SK-N-SH (cell line): ENCODE measurements at regions not wholly inside any gene's neighbourhood (a gene's known extent, or its start where the extent isn't known, plus 50 kb on each side); places are given as distances from the start of the nearest gene placed in this dataset.

Source experiments
- CTCF ChIA-PET: fragments of 300-600, 350-600 bp; formaldehyde crosslinking; extraction: SDS; loops from one replicate; lab custom pipeline; 2021; lab: Yijun Ruan, JAX
- POLR2A ChIA-PET: fragments of 350-600 bp; sonication (Branson Sonifier 250); formaldehyde crosslinking; extraction: SDS; loops from one replicate; lab custom pipeline; 2020; ENCODE audit warnings: antibody characterized with exemption, inconsistent platforms; lab: Yijun Ruan, JAX
- DNase-seq: peaks from one replicate; pipeline ENCODE4 v3.0.0; 2012
- H2AFZ ChIP-seq: fragments of 200-600 bp; sonication (generic); 2 replicates; pipeline ENCODE4 v1.8.1; 2016; ENCODE audit warnings: antibody characterized with exemption, mild to moderate bottlenecking, low read depth
- H3F3A ChIP-seq: fragments of 200-600 bp; sonication (generic); replicated peaks from 2 replicates; pipeline ENCODE3; 2016; ENCODE audit warnings: antibody characterized with exemption, mild to moderate bottlenecking; ENCODE audit not compliant: insufficient read depth
- H3K27ac ChIP-seq, 2 experiments: fragments of 200-500 bp in 1 of 2; fragments of 200-600 bp in 1 of 2; sonication (Bioruptor generic) in 1 of 2; sonication (generic), shearing (Covaris generic) in 1 of 2; 2 replicates each; pipeline versions ENCODE4 v1.5.1 to v1.6.1; 2014 to 2016; ENCODE audit warnings: low read depth in 2 of 2, inconsistent platforms in 1 of 2, low read length in 1 of 2, mild to moderate bottlenecking in 1 of 2, mixed read lengths in 1 of 2
- H3K27me3 ChIP-seq: fragments of 200-600 bp; sonication (generic), shearing (Covaris generic); 2 replicates; pipeline ENCODE4 v1.6.1; 2016; ENCODE audit warnings: mixed run types; ENCODE audit not compliant: insufficient read depth
- H3K36me3 ChIP-seq, 2 experiments: fragments of 200-500 bp in 1 of 2; fragments of 200-600 bp in 1 of 2; sonication (Bioruptor generic) in 1 of 2; sonication (generic) in 1 of 2; replicated peaks in 1 of 2; 2 replicates each; pipeline versions ENCODE3 to v1.5.1; 2014 to 2016; ENCODE audit warnings: low read length in 1 of 2, mild to moderate bottlenecking in 1 of 2; ENCODE audit not compliant: insufficient read depth in 2 of 2, control insufficient read depth in 1 of 2
- H3K4me1 ChIP-seq, 2 experiments: fragments of 200-500 bp in 1 of 2; fragments of 200-600 bp in 1 of 2; sonication (Bioruptor generic) in 1 of 2; sonication (generic), shearing (Covaris generic) in 1 of 2; 2 replicates each; pipeline versions ENCODE4 v1.5.1 to v1.6.1; 2014 to 2016; ENCODE audit warnings: low read depth in 1 of 2, low read length in 1 of 2, mixed run types in 1 of 2; ENCODE audit not compliant: insufficient read depth in 2 of 2, control insufficient read depth in 1 of 2
- H3K4me2 ChIP-seq: fragments of 200-600 bp; sonication (generic), shearing (Covaris generic); 2 replicates; pipeline ENCODE4 v1.6.1; 2017; ENCODE audit warnings: mixed run types
- H3K4me3 ChIP-seq, 2 experiments: fragments of 200-500 bp in 1 of 2; fragments of 200-600 bp in 1 of 2; sonication (Bioruptor generic) in 1 of 2; sonication (generic), shearing (Covaris generic) in 1 of 2; 2 replicates each; pipeline versions ENCODE4 v1.5.1 to v1.8.1; 2014 to 2016; ENCODE audit warnings: low read depth in 2 of 2, inconsistent platforms in 1 of 2, low read length in 1 of 2, mild to moderate bottlenecking in 1 of 2, mixed read lengths in 1 of 2, moderate library complexity in 1 of 2
- H3K79me2 ChIP-seq: fragments of 200-600 bp; sonication (generic); 2 replicates; pipeline ENCODE4 v1.8.1; 2017; ENCODE audit warnings: mild to moderate bottlenecking; ENCODE audit not compliant: insufficient read depth
- H3K9ac ChIP-seq: fragments of 200-600 bp; sonication (generic); 2 replicates; pipeline ENCODE4 v1.6.1; 2017; ENCODE audit warnings: mixed run types
- H3K9me2 ChIP-seq: fragments of 200-600 bp; sonication (generic); 2 replicates; pipeline ENCODE4 v1.6.1; 2017; ENCODE audit warnings: mixed run types
- H3K9me3 ChIP-seq: fragments of 200-600 bp; sonication (generic); 2 replicates; pipeline ENCODE4 v1.6.1; 2017; ENCODE audit warnings: mixed run types, mild to moderate bottlenecking, moderate library complexity
- H4K20me1 ChIP-seq: fragments of 200-600 bp; sonication (generic); 2 replicates; pipeline ENCODE4 v1.6.1; 2017; ENCODE audit warnings: mild to moderate bottlenecking, mixed run types; ENCODE audit not compliant: insufficient read depth
- ELF1 ChIP-seq: IDR thresholded peaks from 2 replicates; pipeline ENCODE4 v1.4.0; 2012
- EP300 ChIP-seq, 2 experiments: IDR thresholded peaks; 2 replicates each; pipeline versions ENCODE4 v1.4.0 to v1.6.1; 2012; ENCODE audit warnings: borderline replicate concordance in 1 of 2, low read depth in 1 of 2, low read length in 1 of 2
- EZH2phosphoT487 ChIP-seq: fragments of 200-600 bp; sonication (generic); IDR thresholded peaks from 2 replicates; pipeline ENCODE4 v1.6.1; 2017; ENCODE audit warnings: low read depth, mixed run types, mild to moderate bottlenecking, antibody characterized with exemption, moderate library complexity, borderline replicate concordance
- FOXJ3 ChIP-seq: sonication (generic); formaldehyde crosslinking; IDR thresholded peaks from 2 replicates; pipeline ENCODE4 v1.5.1; 2020; ENCODE audit warnings: mild to moderate bottlenecking, missing genetic modification reagents
- GABPA ChIP-seq: IDR thresholded peaks from 2 replicates; pipeline ENCODE4 v1.4.0; 2012; ENCODE audit warnings: low read depth, mild to moderate bottlenecking
- GATA2 ChIP-seq: sonication (generic); formaldehyde crosslinking; IDR thresholded peaks from 2 replicates; pipeline ENCODE4 v1.5.0; 2020; ENCODE audit warnings: mild to moderate bottlenecking, missing genetic modification reagents
- MXI1 ChIP-seq: IDR thresholded peaks from 2 replicates; pipeline ENCODE4 v1.6.1; 2012; ENCODE audit warnings: mild to moderate bottlenecking, low read depth, low read length, improper control_type of control experiment
- NFIC ChIP-seq: IDR thresholded peaks from 2 replicates; pipeline ENCODE4 v1.4.0; 2012; ENCODE audit warnings: borderline replicate concordance
- SMC3 ChIP-seq: IDR thresholded peaks from 2 replicates; pipeline ENCODE4 v1.6.1; 2012; ENCODE audit warnings: low read depth, low read length, improper control_type of control experiment
- WGBS: methylation state at CpG from one replicate; pipeline ENCODE4 v1.1.6; 2017; ENCODE audit warnings: low lambda C conversion rate; 5-methylcytosine and 5-hydroxymethylcytosine counted together
- TF ChIP-seq, protein P1 (sequence below): fragments of 150-350 bp; IDR thresholded peaks from 2 replicates; pipeline ENCODE4 v1.6.1; 2016; ENCODE audit warnings: mild to moderate bottlenecking, low read depth, low read length
- TF ChIP-seq, protein P2 (sequence below): IDR thresholded peaks from 2 replicates; pipeline ENCODE4 v1.6.1; 2012; ENCODE audit warnings: mild to moderate bottlenecking, low read depth, low read length, moderate library complexity
- TF ChIP-seq, protein P3 (sequence below): IDR thresholded peaks from 2 replicates; pipeline ENCODE4 v1.4.0; 2012; ENCODE audit warnings: low read depth

DNA sequence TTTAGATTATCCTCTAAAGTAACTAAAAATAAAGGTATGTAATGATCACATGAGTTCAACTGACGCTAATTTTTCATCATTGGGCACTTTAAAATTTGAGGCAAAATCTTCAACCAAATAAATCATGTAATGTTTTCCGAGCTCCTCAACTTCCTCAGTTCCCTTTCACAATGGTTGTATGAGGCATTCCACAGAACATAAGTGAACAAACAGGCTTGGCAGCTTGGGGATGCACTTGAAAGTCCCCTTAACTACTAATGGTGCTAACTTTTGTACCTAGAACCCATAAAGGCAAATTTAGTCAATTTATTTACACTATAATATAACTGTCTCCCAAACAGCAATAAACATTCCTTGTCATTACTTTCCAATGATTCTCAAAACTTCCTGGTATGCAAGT lies 1137.9 kb downstream of the ROBO2 start:
- no peak for DNase-seq
- Histone ChIP-seq H3K4me2 (no peak overlapping the region), H3K4me3 (no peak overlapping the region), H2AFZ (no peak overlapping the region), H3K27me3 (no peaks in the 10 kb centered on the region), H3K36me3 (no peaks in the 10 kb centered on the region), H3K9me2 (no peaks in the 10 kb centered on the region), H3K9me3 (no peaks in the 10 kb centered on the region), H3K79me2 (no peaks in the 10 kb centered on the region), H3F3A (no peaks in the 10 kb centered on the region), H3K9ac (no peak overlapping the region), H4K20me1 (no peaks in the 10 kb centered on the region), H3K4me1 (no peaks in the 10 kb centered on the region), H3K27ac (no peak overlapping the region)
- CTCF ChIA-PET: interaction anchor here (0.9 kb wide), 1 partner anchor 830 kb away, joined by 3 read pairs; no protein-coding TSS in a partner anchor
- 55% methylated on average over 2 of the region's 2 CpGs for WGBS
- POLR2A ChIA-PET: no interaction called here
- TF ChIP-seq FOXJ3 (CRISPR knock-in tag): no peak

DNA sequence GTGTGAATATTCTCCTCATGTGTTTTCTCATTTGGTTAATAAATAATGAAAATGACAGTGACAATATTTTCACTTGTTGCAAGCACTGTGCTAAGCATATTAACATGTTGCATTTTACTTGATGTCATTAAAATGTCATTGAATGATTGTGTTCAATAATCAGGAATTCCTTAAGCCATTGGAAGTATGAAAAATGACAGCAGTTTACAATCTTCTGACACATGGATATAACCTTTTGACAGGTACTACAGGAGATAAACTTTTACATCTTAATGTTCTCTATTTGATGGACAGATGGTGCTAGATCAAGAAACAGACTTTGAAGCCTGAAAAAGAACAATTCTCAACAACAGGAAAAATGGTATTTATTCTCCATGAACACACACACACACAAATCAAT lies 1138.3 kb downstream of the ROBO2 start:
- H3K36me3 ChIP-seq: no peaks in the 10 kb centered on the region
- no peak for DNase-seq
- POLR2A ChIA-PET: no interaction called here
- TF ChIP-seq NFIC (no peak), GABPA (no peak), GATA2 (CRISPR knock-in tag) (no peak), ELF1 (no peak), EP300 (IDR thresholded peaks at IDR 0.05; ENCODE audit: borderline replicate concordance in 1 of 2, low read depth in 1 of 2, low read length in 1 of 2) (no peak), MXI1 (no peak), EZH2phosphoT487 (no peak), SMC3 (no peak)
- TF ChIP-seq, protein P1, sequence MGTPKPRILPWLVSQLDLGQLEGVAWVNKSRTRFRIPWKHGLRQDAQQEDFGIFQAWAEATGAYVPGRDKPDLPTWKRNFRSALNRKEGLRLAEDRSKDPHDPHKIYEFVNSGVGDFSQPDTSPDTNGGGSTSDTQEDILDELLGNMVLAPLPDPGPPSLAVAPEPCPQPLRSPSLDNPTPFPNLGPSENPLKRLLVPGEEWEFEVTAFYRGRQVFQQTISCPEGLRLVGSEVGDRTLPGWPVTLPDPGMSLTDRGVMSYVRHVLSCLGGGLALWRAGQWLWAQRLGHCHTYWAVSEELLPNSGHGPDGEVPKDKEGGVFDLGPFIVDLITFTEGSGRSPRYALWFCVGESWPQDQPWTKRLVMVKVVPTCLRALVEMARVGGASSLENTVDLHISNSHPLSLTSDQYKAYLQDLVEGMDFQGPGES: no peak
- TF ChIP-seq, protein P2, sequence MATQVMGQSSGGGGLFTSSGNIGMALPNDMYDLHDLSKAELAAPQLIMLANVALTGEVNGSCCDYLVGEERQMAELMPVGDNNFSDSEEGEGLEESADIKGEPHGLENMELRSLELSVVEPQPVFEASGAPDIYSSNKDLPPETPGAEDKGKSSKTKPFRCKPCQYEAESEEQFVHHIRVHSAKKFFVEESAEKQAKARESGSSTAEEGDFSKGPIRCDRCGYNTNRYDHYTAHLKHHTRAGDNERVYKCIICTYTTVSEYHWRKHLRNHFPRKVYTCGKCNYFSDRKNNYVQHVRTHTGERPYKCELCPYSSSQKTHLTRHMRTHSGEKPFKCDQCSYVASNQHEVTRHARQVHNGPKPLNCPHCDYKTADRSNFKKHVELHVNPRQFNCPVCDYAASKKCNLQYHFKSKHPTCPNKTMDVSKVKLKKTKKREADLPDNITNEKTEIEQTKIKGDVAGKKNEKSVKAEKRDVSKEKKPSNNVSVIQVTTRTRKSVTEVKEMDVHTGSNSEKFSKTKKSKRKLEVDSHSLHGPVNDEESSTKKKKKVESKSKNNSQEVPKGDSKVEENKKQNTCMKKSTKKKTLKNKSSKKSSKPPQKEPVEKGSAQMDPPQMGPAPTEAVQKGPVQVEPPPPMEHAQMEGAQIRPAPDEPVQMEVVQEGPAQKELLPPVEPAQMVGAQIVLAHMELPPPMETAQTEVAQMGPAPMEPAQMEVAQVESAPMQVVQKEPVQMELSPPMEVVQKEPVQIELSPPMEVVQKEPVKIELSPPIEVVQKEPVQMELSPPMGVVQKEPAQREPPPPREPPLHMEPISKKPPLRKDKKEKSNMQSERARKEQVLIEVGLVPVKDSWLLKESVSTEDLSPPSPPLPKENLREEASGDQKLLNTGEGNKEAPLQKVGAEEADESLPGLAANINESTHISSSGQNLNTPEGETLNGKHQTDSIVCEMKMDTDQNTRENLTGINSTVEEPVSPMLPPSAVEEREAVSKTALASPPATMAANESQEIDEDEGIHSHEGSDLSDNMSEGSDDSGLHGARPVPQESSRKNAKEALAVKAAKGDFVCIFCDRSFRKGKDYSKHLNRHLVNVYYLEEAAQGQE: no peak
- TF ChIP-seq, protein P3, sequence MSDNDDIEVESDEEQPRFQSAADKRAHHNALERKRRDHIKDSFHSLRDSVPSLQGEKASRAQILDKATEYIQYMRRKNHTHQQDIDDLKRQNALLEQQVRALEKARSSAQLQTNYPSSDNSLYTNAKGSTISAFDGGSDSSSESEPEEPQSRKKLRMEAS: no peak
- TF ChIP-seq, all 33 proteins: peak for 0
- no peaks in the 10 kb centered on the region for H3F3A ChIP-seq
- no peaks in the 10 kb centered on the region for H3K79me2 ChIP-seq
- no peaks in the 10 kb centered on the region for H4K20me1 ChIP-seq
- no peak overlapping the region for H3K4me3 ChIP-seq
- H3K9me2 ChIP-seq: no peaks in the 10 kb centered on the region
- H3K4me1 ChIP-seq: no peaks in the 10 kb centered on the region
- no peaks in the 10 kb centered on the region for H3K9me3 ChIP-seq
- no peaks in the 10 kb centered on the region for H3K27me3 ChIP-seq
- no peak overlapping the region for H3K9ac ChIP-seq
- no peak overlapping the region for H3K4me2 ChIP-seq
- no peak overlapping the region for H2AFZ ChIP-seq
- no peak overlapping the region for H3K27ac ChIP-seq
- CTCF ChIA-PET: interaction anchor here (0.9 kb wide), 1 partner anchor 830 kb away, joined by 3 read pairs; no protein-coding TSS in a partner anchor
